ENCODE measurements at regions not wholly inside any gene's neighbourhood (a gene's known extent, or its start where the extent isn't known, plus 50 kb on each side); places are given as distances from the start of the nearest gene placed in this dataset.

DNA sequence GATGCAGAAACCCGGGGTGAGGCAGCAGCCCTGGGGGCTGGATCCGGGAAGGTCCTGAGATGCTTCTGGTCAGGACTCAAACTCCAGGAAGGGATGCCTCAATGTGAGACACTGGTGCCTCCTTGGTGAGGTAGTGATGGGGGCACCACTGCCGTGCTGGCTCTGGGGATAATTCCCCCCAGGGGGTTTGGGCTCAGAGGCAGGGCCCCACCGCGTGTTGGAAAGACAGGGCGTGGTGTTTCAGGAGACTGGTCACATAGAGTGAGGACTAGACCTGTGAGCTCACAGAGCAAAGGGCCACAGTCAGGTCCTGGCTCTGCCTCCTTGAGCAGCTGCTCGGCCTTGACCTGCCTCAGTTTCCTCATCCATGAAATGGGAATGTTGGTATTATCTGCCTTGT is 361.9 kb downstream of the GLRX3 start:
- 79 to 90% methylated on average over 5 to 7 of the region's 7 CpGs for WGBS, 2 donors

DNA sequence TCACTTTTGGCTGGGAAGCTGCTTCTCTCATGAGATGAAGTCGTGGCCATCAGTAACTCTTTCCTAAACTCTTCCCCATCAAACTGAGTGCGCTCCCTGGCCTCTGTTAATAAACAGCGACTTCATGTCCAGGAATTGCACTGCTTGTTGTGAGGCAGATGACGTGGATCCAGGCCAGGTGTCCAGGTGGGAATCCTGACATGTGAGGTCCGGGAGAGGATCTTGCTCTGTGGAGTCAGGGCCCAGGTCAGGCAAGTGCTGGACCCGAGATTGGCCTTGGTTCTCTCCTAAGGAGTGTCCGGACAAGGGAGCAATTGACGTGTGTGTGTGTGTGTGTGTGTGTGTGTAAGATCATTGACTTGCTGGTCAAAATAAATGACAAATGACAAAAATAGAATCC is 362.7 kb downstream of the GLRX3 start:
- Histone ChIP-seq H3K9me3 (no peaks in the 10 kb centered on the region), H3K27ac (no peak overlapping the region), H3K4me3 (no peak overlapping the region), H3K4me1 (no peaks in the 10 kb centered on the region), H3K36me3 (no peaks in the 10 kb centered on the region), H3K27me3 (no peaks in the 10 kb centered on the region)
- DNase-seq = peak in 1 of 2 donors; percentile 10
- ATAC-seq (ENCODE audit: low FRiP score in 2 of 2) = no peak
- WGBS, 2 donors = 79 to 92% methylated on average over 7 to 8 of the region's 8 CpGs
- TF ChIP-seq POLR2AphosphoS5 (IDR thresholded peaks at IDR 0.05) = no peak
- TF ChIP-seq, protein P1, sequence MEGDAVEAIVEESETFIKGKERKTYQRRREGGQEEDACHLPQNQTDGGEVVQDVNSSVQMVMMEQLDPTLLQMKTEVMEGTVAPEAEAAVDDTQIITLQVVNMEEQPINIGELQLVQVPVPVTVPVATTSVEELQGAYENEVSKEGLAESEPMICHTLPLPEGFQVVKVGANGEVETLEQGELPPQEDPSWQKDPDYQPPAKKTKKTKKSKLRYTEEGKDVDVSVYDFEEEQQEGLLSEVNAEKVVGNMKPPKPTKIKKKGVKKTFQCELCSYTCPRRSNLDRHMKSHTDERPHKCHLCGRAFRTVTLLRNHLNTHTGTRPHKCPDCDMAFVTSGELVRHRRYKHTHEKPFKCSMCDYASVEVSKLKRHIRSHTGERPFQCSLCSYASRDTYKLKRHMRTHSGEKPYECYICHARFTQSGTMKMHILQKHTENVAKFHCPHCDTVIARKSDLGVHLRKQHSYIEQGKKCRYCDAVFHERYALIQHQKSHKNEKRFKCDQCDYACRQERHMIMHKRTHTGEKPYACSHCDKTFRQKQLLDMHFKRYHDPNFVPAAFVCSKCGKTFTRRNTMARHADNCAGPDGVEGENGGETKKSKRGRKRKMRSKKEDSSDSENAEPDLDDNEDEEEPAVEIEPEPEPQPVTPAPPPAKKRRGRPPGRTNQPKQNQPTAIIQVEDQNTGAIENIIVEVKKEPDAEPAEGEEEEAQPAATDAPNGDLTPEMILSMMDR (IDR thresholded peaks at IDR 0.05) = no peak
- no peak for TF ChIP-seq EP300 (IDR thresholded peaks at IDR 0.05)
- TF ChIP-seq POLR2A (IDR thresholded peaks at IDR 0.05) = no peak

More for the DNA sequence above, 361.9 kb downstream of the GLRX3 start:
- DNase-seq (peak in 1 of 2 donors; percentile 11), ATAC-seq (ENCODE audit: low FRiP score in 2 of 2) (no peak)
- no peaks in the 10 kb centered on the region for H3K27me3 ChIP-seq
- no peak overlapping the region for H3K27ac ChIP-seq
- no peak overlapping the region for H3K4me3 ChIP-seq
- TF ChIP-seq POLR2A (IDR thresholded peaks at IDR 0.05) = no peak
- H3K4me1 ChIP-seq = no peaks in the 10 kb centered on the region
- H3K9me3 ChIP-seq = no peaks in the 10 kb centered on the region
- no peaks in the 10 kb centered on the region for H3K36me3 ChIP-seq

DNA sequence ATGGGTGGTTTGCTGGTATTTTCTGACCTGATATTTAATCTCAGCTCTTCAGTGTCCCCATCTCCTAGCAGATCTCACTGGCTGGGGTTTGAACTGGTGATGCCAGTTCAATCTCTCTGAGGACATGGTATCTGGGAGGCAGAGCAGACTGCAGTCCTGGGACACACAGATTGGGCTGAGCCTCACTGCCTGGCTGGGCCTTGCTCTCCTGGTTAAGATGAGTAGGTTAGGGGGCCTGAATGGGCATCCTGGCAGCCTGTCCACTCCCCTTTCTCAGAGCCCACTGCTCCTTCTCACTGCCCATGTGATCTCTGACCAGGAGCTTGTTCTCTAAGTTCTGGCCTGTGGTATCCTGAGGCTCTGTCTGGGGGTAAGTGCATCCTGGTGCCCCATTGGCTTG is 363.4 kb downstream of the GLRX3 start:
- H3K36me3 ChIP-seq = no peaks in the 10 kb centered on the region
- ATAC-seq (ENCODE audit: low FRiP score in 2 of 2) (no peak), DNase-seq (peak in 1 of 2 donors; percentile 14)
- H3K27me3 ChIP-seq = no peaks in the 10 kb centered on the region
- no peak overlapping the region for H3K4me3 ChIP-seq
- no peak overlapping the region for H3K27ac ChIP-seq
- TF ChIP-seq POLR2A (IDR thresholded peaks at IDR 0.05) (no peak), POLR2AphosphoS5 (IDR thresholded peaks at IDR 0.05) (no peak), EP300 (IDR thresholded peaks at IDR 0.05) (no peak)
- TF ChIP-seq, protein P1 (IDR thresholded peaks at IDR 0.05) = no peak
- H3K4me1 ChIP-seq = no peaks in the 10 kb centered on the region
- no peaks in the 10 kb centered on the region for H3K9me3 ChIP-seq

DNA sequence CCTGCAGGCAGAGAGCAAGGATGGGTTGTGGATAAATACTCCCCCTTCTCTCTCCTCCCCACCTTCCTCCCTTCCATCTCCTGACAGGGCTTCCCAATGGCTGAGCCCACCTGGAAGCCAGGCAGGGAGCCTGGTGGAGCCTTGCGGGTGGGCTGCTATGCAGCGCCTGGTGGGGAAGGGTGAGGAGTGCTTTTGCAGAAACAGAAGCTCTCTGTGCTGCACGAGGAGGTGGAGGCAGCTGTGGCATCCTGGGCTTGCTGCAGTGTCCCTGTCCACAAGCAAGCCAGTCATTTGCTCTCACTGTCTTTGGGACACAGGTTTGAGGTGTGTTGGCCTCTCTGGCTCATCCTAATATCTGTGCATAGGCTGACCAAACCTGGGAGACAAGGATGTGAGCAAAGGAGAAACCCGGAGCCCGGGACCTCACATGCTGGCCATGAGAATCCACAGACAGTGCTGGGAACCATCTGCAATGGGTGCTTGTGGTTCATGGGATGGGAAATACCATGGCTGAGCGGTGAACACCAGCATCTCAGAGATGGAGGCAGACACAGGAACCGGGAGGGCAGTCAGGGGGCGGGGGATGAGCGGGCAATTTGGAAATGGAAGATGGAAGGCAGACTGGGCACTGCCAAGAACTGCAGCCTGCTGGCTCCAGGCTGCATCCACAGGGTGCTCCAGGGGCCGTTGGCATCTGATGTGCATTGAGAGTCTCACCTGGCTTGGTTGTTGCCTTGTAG is 364.2 kb downstream of the GLRX3 start:
- 80 to 86% methylated on average over 8 to 10 of the region's 10 CpGs for WGBS, 2 donors
- Histone ChIP-seq H3K36me3 (no peaks in the 10 kb centered on the region), H3K4me1 (no peaks in the 10 kb centered on the region), H3K27me3 (no peaks in the 10 kb centered on the region), H3K4me3 (no peak overlapping the region), H3K27ac (no peak overlapping the region), H3K9me3 (no peaks in the 10 kb centered on the region)
- ATAC-seq (ENCODE audit: low FRiP score in 2 of 2) (no peak), DNase-seq (peak in 1 of 2 donors; percentile 11)
- TF ChIP-seq POLR2A (IDR thresholded peaks at IDR 0.05) (no peak), EP300 (IDR thresholded peaks at IDR 0.05) (no peak), POLR2AphosphoS5 (IDR thresholded peaks at IDR 0.05) (no peak)
- TF ChIP-seq, protein P1 (IDR thresholded peaks at IDR 0.05) = no peak

DNA sequence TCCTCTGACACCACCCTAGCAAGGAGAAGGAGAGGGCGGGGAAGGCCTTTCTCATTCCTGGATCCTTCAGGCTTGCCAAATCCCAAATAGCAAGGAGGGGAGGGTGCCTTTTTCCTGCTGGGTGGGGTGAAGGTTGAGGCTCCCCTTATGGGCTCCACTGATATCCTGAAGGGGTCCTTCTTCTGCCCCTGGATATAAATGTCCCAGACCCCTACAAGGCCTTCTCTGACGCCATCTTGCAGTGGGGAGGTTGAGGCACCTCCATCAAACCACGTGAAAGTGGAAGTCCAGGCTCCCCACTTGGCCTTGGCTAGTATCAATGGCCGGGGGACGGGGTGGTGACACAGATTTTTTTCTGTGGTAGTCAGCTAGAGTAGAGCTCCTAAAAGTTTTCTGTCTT is 371.3 kb downstream of the GLRX3 start:
- DNase-seq (no peak), ATAC-seq (ENCODE audit: low FRiP score in 2 of 2) (no peak)
- WGBS, 2 donors = 62 to 87% methylated on average over 3 to 5 of the region's 5 CpGs
- no peak overlapping the region for H3K4me3 ChIP-seq
- H3K9me3 ChIP-seq = no peaks in the 10 kb centered on the region
- H3K4me1 ChIP-seq = no peaks in the 10 kb centered on the region
- H3K36me3 ChIP-seq = no peaks in the 10 kb centered on the region
- no peak overlapping the region for H3K27ac ChIP-seq
- H3K27me3 ChIP-seq = peaks cover 0 to 3% (median 0%) of the 10 kb centered on the region in 4 donors
- no peak for TF ChIP-seq EP300 (IDR thresholded peaks at IDR 0.05)
- TF ChIP-seq, protein P1 (IDR thresholded peaks at IDR 0.05) = no peak
- no peak for TF ChIP-seq POLR2A (IDR thresholded peaks at IDR 0.05)
- no peak for TF ChIP-seq POLR2AphosphoS5 (IDR thresholded peaks at IDR 0.05)
